ENCODE measurements at regions not wholly inside any gene's neighbourhood (a gene's known extent, or its start where the extent isn't known, plus 50 kb on each side); places are given as distances from the start of the nearest gene placed in this dataset.
"Not testable (repeated sequence)": the region's sequence is repeated elsewhere in the genome, so short reads cannot be mapped to it uniquely, and the experiment has no call there.

GRCh38 chr2:134041877-134042276 is 212.0 kb upstream of the MGAT5 start:
- no peak overlapping the region for H3K4me3 ChIP-seq (ENCODE audit: low read length)
- no peak for TF ChIP-seq ZNF274 (IDR thresholded peaks at IDR 0.05; ENCODE audit: low read depth, low read length)

- not testable (repeated sequence) for H3K4me3 ChIP-seq (ENCODE audit: low read length)
Observed at GRCh38 chr2:134043028-134043427, 210.8 kb upstream of the MGAT5 start.

GRCh38 chr2:134052173-134052572 is 201.7 kb upstream of the MGAT5 start:
- no peak for TF ChIP-seq ZNF274 (IDR thresholded peaks at IDR 0.05; ENCODE audit: low read depth, low read length)
- H3K4me3 ChIP-seq (ENCODE audit: low read length): no peak overlapping the region

- no peak overlapping the region for H3K4me3 ChIP-seq (ENCODE audit: low read length)
- TF ChIP-seq ZNF274 (IDR thresholded peaks at IDR 0.05; ENCODE audit: low read depth, low read length): no peak
Observed at GRCh38 chr2:134056173-134056572, 197.7 kb upstream of the MGAT5 start.

GRCh38 chr2:134061066-134061465 is 192.8 kb upstream of the MGAT5 start:
- H3K4me3 ChIP-seq (ENCODE audit: low read length): not testable (repeated sequence)

GRCh38 chr2:134062235-134062634 is 191.6 kb upstream of the MGAT5 start:
- not testable (repeated sequence) for H3K4me3 ChIP-seq (ENCODE audit: low read length)

GRCh38 chr2:134063916-134064315 is 190.0 kb upstream of the MGAT5 start:
- H3K4me3 ChIP-seq (ENCODE audit: low read length): not testable (repeated sequence)

- no peak for TF ChIP-seq ZNF274 (IDR thresholded peaks at IDR 0.05; ENCODE audit: low read depth, low read length)
- no peak overlapping the region for H3K4me3 ChIP-seq (ENCODE audit: low read length)
Observed at GRCh38 chr2:134070281-134070741, 183.6 kb upstream of the MGAT5 start.

GRCh38 chr2:134072341-134072740 is 181.5 kb upstream of the MGAT5 start:
- H3K4me3 ChIP-seq (ENCODE audit: low read length): no peak overlapping the region
- no peak for TF ChIP-seq ZNF274 (IDR thresholded peaks at IDR 0.05; ENCODE audit: low read depth, low read length)

- no peak overlapping the region for H3K4me3 ChIP-seq (ENCODE audit: low read length)
- TF ChIP-seq ZNF274 (IDR thresholded peaks at IDR 0.05; ENCODE audit: low read depth, low read length): no peak
Observed at GRCh38 chr2:134073023-134073422, 180.8 kb upstream of the MGAT5 start.

- no peak overlapping the region for H3K4me3 ChIP-seq (ENCODE audit: low read length)
Observed at GRCh38 chr2:134074619-134075018, 179.3 kb upstream of the MGAT5 start.

GRCh38 chr2:134075204-134075603 is 178.7 kb upstream of the MGAT5 start:
- no peak overlapping the region for H3K4me3 ChIP-seq (ENCODE audit: low read length)
- no peak for TF ChIP-seq ZNF274 (IDR thresholded peaks at IDR 0.05; ENCODE audit: low read depth, low read length)

More at GRCh38 chr2:134074619-134075018, 179.3 kb upstream of the MGAT5 start:
- no peak for TF ChIP-seq ZNF274 (IDR thresholded peaks at IDR 0.05; ENCODE audit: low read depth, low read length)

GRCh38 chr2:134078354-134078753 is 175.5 kb upstream of the MGAT5 start:
- no peak for TF ChIP-seq ZNF274 (IDR thresholded peaks at IDR 0.05; ENCODE audit: low read depth, low read length)
- no peak overlapping the region for H3K4me3 ChIP-seq (ENCODE audit: low read length)

GRCh38 chr2:134079373-134079772 is 174.5 kb upstream of the MGAT5 start:
- no peak for TF ChIP-seq ZNF274 (IDR thresholded peaks at IDR 0.05; ENCODE audit: low read depth, low read length)

GRCh38 chr2:134080386-134081089 is 173.3 kb upstream of the MGAT5 start:
- no peak overlapping the region for H3K4me3 ChIP-seq (ENCODE audit: low read length)
- no peak for TF ChIP-seq ZNF274 (IDR thresholded peaks at IDR 0.05; ENCODE audit: low read depth, low read length)

More at GRCh38 chr2:134079373-134079772, 174.5 kb upstream of the MGAT5 start:
- H3K4me3 ChIP-seq (ENCODE audit: low read length): no peak overlapping the region

Data from GM08714 (cell line).